IMR-90 (cell line): ENCODE measurements at regions not wholly inside any gene's neighbourhood (a gene's known extent, or its start where the extent isn't known, plus 50 kb on each side); places are given as distances from the start of the nearest gene placed in this dataset.

Experiments used
- ATAC-seq: fragments of 200-7000 bp; cut with Tn5 transposase; 2 replicates; pipeline ENCODE4 v1.9.1; 2020; ENCODE audit warnings: low read depth, mild to moderate bottlenecking, moderate library complexity
- BruUV-seq: library from RNA; stranded (reverse); fragments of 400-500 nt; replicated peaks from 2 replicates; lab custom pipeline; 2021; lab: Mats Ljungman, UMichigan
- CTCF ChIA-PET: fragments of 300-600 bp; formaldehyde crosslinking; extraction: SDS; loops from one replicate; lab custom pipeline; 2021; ENCODE audit warnings: antibody characterized with exemption; lab: Yijun Ruan, JAX
- POLR2A ChIA-PET: fragments of 300-600 bp; sonication (Branson Sonifier 250); formaldehyde crosslinking; loops from one replicate; lab custom pipeline; 2022; ENCODE audit warnings: antibody characterized with exemption; ENCODE audit not compliant: unreplicated experiment; lab: Charles Lee
- DNase-seq: peaks from one replicate; pipeline ENCODE4 v3.0.0; 2013
- H2AFZ ChIP-seq: replicated peaks from 2 replicates; pipeline ENCODE3; 2013; ENCODE audit warnings: low read length, mild to moderate bottlenecking; ENCODE audit not compliant: poor library complexity
- H2AK5ac ChIP-seq: 2 replicates; pipeline ENCODE4 v1.6.1; 2013; ENCODE audit warnings: low read depth, low read length, inconsistent platforms
- H2AK9ac ChIP-seq: replicated peaks from 2 replicates; pipeline ENCODE3; 2013; ENCODE audit warnings: mild to moderate bottlenecking, low read depth, low read length, moderate library complexity; ENCODE audit not compliant: poor library complexity
- H2BK120ac ChIP-seq: 2 replicates; pipeline ENCODE4 v1.6.1; 2013; ENCODE audit warnings: low read depth, low read length, inconsistent platforms
- H2BK15ac ChIP-seq: 3 replicates; pipeline ENCODE4 v1.6.1; 2013; ENCODE audit warnings: low read depth, low read length, inconsistent platforms
- H2BK20ac ChIP-seq: 2 replicates; pipeline ENCODE4 v1.6.1; 2013; ENCODE audit warnings: low read depth, mild to moderate bottlenecking, inconsistent platforms, low read length, moderate library complexity
- H2BK5ac ChIP-seq: 2 replicates; pipeline ENCODE4 v1.6.1; 2013; ENCODE audit warnings: mild to moderate bottlenecking, low read depth, low read length, inconsistent platforms; ENCODE audit not compliant: poor library complexity, severe bottlenecking
- H3K14ac ChIP-seq: replicated peaks from 2 replicates; pipeline ENCODE4 v1.6.1; 2013; ENCODE audit warnings: low read depth, low read length, inconsistent platforms
- H3K18ac ChIP-seq: 2 replicates; pipeline ENCODE4 v1.6.1; 2013; ENCODE audit warnings: low read depth, low read length, control low read depth
- H3K23ac ChIP-seq: 2 replicates; pipeline ENCODE4 v1.6.1; 2013; ENCODE audit warnings: low read depth, low read length, inconsistent platforms
- H3K27ac ChIP-seq: 2 replicates; pipeline ENCODE4 v1.5.1; 2013; ENCODE audit warnings: mild to moderate bottlenecking, control low read depth, low read length; ENCODE audit not compliant: insufficient read depth
- H3K27me3 ChIP-seq: 2 replicates; pipeline ENCODE4 v1.6.1; 2013; ENCODE audit warnings: low read length; ENCODE audit not compliant: control insufficient read depth, insufficient read depth
- H3K36me3 ChIP-seq: 2 replicates; pipeline ENCODE4 v1.6.1; 2013; ENCODE audit warnings: low read length, mixed read lengths; ENCODE audit not compliant: control insufficient read depth, insufficient read depth
- H3K4ac ChIP-seq: 2 replicates; pipeline ENCODE4 v1.6.1; 2013; ENCODE audit warnings: low read depth, low read length, inconsistent platforms
- H3K4me1 ChIP-seq: 2 replicates; pipeline ENCODE4 v1.6.1; 2013; ENCODE audit warnings: low read length, mixed read lengths; ENCODE audit not compliant: control insufficient read depth, insufficient read depth
- H3K4me2 ChIP-seq: 2 replicates; pipeline ENCODE4 v1.6.1; 2013; ENCODE audit warnings: low read depth, mild to moderate bottlenecking, control low read depth, low read length, moderate library complexity
- H3K4me3 ChIP-seq: 2 replicates; pipeline ENCODE4 v1.5.1; 2013; ENCODE audit warnings: low read depth, mild to moderate bottlenecking, control low read depth, low read length, moderate library complexity; ENCODE audit not compliant: insufficient read depth
- H3K56ac ChIP-seq: 2 replicates; pipeline ENCODE4 v1.6.1; 2013; ENCODE audit warnings: low read length, inconsistent platforms; ENCODE audit not compliant: insufficient read depth; ENCODE audit errors: extremely low read depth
- H3K79me1 ChIP-seq, 2 experiments: 2 replicates each; pipeline ENCODE4 v1.6.1; 2013; ENCODE audit warnings: low read length in 2 of 2, inconsistent platforms in 1 of 2, low read depth in 1 of 2
- H3K9ac ChIP-seq: 2 replicates; pipeline ENCODE4 v1.6.1; 2013; ENCODE audit warnings: low read depth, low read length, control low read depth
- H3K9me1 ChIP-seq: 2 replicates; pipeline ENCODE4 v1.6.1; 2013; ENCODE audit warnings: low read length, inconsistent platforms; ENCODE audit not compliant: insufficient read depth
- H3K9me3 ChIP-seq: 2 replicates; pipeline ENCODE4 v1.6.1; 2013; ENCODE audit warnings: low read length; ENCODE audit not compliant: control insufficient read depth, insufficient read depth
- H4K20me1 ChIP-seq: 2 replicates; pipeline ENCODE4 v1.6.1; 2013; ENCODE audit warnings: low read length, inconsistent platforms; ENCODE audit not compliant: insufficient read depth
- H4K5ac ChIP-seq: 2 replicates; pipeline ENCODE4 v1.6.1; 2013; ENCODE audit warnings: mild to moderate bottlenecking, low read depth, low read length, control low read depth
- H4K8ac ChIP-seq, 2 experiments: 2 replicates each; pipeline ENCODE4 v1.6.1; 2013; ENCODE audit warnings: low read depth in 2 of 2, low read length in 2 of 2, control low read depth in 1 of 2, inconsistent platforms in 1 of 2
- H4K91ac ChIP-seq: 2 replicates; pipeline ENCODE4 v1.6.1; 2013; ENCODE audit warnings: low read depth, low read length, inconsistent platforms; ENCODE audit not compliant: insufficient read depth
- BHLHE40 ChIP-seq: fragments of 150-350 bp; IDR thresholded peaks from 2 replicates; pipeline ENCODE4 v1.6.1; 2016; ENCODE audit warnings: mild to moderate bottlenecking, low read depth, low read length
- FOS ChIP-seq: fragments of 150-350 bp; IDR thresholded peaks from 2 replicates; pipeline ENCODE4 v1.6.1; 2016; ENCODE audit warnings: low read depth, low read length
- MAFK ChIP-seq: IDR thresholded peaks from 2 replicates; pipeline ENCODE4 v1.6.1; 2012; ENCODE audit warnings: low read depth, low read length, improper control_type of control experiment
- MXI1 ChIP-seq: IDR thresholded peaks from 2 replicates; pipeline ENCODE4 v1.6.1; 2012; ENCODE audit warnings: low read depth, mild to moderate bottlenecking, low read length, moderate library complexity, borderline replicate concordance
- NFE2L2 ChIP-seq: fragments of 150-350 bp; IDR thresholded peaks from 2 replicates; pipeline ENCODE4 v1.6.1; 2016; ENCODE audit warnings: low read depth, mild to moderate bottlenecking, low read length
- WGBS, 2 experiments: methylation state at CpG; one replicate each; pipeline versions ENCODE4 v1.1.5 to v1.1.7; 2013; ENCODE audit warnings: missing lambda C conversion rate in 2 of 2; ENCODE audit not compliant: insufficient read length in 1 of 2; ENCODE audit errors: extremely low coverage in 2 of 2; 5-methylcytosine and 5-hydroxymethylcytosine counted together
- dilution Hi-C: fragments of 300-500 bp; cut with HindIII; formaldehyde crosslinking; loops from one replicate; pipeline ENCODE4 v1.14.3; 2018; ENCODE audit warnings: low sequenced_read_pairs; ENCODE audit not compliant: unreplicated experiment
- in situ Hi-C: fragments of 300-500 bp; cut with MboI; formaldehyde crosslinking; loops from 3 replicates; pipeline ENCODE4 v1.14.3; 2019; ENCODE audit warnings: low sequenced_read_pairs, inconsistent platforms, mixed read lengths
- intact Hi-C: fragments of 100-400 bp; cut with micrococcal nuclease; formaldehyde crosslinking; loops from 2 replicates; pipeline ENCODE4 v1.10.0; 2022
- TF ChIP-seq, protein P1 (sequence below): fragments of 150-350 bp; IDR thresholded peaks from 2 replicates; pipeline ENCODE4 v1.6.1; 2016; ENCODE audit warnings: low read depth, mild to moderate bottlenecking, low read length, moderate library complexity, borderline replicate concordance

DNA sequence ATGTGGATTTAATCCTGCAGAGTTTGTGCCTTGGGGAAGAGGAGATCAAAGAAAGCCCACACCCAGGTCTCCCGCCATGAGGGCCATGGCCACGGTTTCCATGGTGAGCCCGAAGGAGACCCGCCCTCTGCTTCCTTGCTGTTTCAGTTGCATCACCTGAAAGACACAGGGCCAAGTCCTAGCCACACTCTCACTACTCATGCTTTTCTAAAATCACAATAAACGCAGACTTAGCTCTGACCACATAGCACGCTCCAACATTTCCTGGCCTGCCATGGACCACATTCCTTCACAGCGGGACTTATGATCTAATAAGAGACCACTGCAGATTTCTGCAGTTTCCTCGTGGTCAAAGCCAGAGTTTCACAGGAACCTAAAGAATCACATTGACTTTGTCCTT, 426.0 kb upstream of the NR3C2 start:
- Histone ChIP-seq H2BK20ac (no peak overlapping the region), H4K20me1 (no peaks in the 10 kb centered on the region)
- ATAC-seq: no peak

More for the DNA sequence above, 426.0 kb upstream of the NR3C2 start:
- Histone ChIP-seq H3K36me3 (no peaks in the 10 kb centered on the region), H2BK15ac (no peak overlapping the region), H2AFZ (no peak overlapping the region), H3K9ac (no peak overlapping the region), H3K23ac (no peak overlapping the region), H4K91ac (no peak overlapping the region), H3K9me3 (no peaks in the 10 kb centered on the region), H2AK9ac (no peak overlapping the region), H2AK5ac (no peak overlapping the region), H2BK5ac (no peak overlapping the region), H3K4me1 (no peaks in the 10 kb centered on the region), H3K56ac (no peak overlapping the region), H3K4ac (no peak overlapping the region), H3K79me1 (no peaks in the 10 kb centered on the region), H2BK120ac (no peak overlapping the region), H3K27me3 (no peaks in the 10 kb centered on the region), H3K18ac (no peak overlapping the region), H3K27ac (no peak overlapping the region), H3K14ac (no peak overlapping the region), H3K9me1 (no peaks in the 10 kb centered on the region), H3K4me3 (no peak overlapping the region), H3K4me2 (no peak overlapping the region), H4K8ac (no peak overlapping the region), H4K5ac (no peak overlapping the region)
- in situ Hi-C loops (no loop called here), intact Hi-C loops (no loop called here), dilution Hi-C loops (no loop called here)
- WGBS, 2 experiments: 96% methylated on average over 3 of the region's 8 CpGs; no CpG with 5 or more reads in 1 of the 2 experiments
- TF ChIP-seq BHLHE40 (no peak), NFE2L2 (no peak), MXI1 (no peak), MAFK (no peak), FOS (no peak)
- TF ChIP-seq, protein P1, sequence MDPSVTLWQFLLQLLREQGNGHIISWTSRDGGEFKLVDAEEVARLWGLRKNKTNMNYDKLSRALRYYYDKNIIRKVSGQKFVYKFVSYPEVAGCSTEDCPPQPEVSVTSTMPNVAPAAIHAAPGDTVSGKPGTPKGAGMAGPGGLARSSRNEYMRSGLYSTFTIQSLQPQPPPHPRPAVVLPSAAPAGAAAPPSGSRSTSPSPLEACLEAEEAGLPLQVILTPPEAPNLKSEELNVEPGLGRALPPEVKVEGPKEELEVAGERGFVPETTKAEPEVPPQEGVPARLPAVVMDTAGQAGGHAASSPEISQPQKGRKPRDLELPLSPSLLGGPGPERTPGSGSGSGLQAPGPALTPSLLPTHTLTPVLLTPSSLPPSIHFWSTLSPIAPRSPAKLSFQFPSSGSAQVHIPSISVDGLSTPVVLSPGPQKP: no peak
- ChIA-PET CTCF (no interaction called here), POLR2A (no interaction called here)
- no peak for DNase-seq
- no TSS peak for BruUV-seq
